SJSA1 (cell line): ENCODE measurements at regions not wholly inside any gene's neighbourhood (a gene's known extent, or its start where the extent isn't known, plus 50 kb on each side); places are given as distances from the start of the nearest gene placed in this dataset.
A peak's percentile ranks its signal among the peaks of the same experiment; 100 is the strongest.

ENCODE experiments used
- DNase-seq, 2 experiments: peaks; one replicate each; pipeline ENCODE4 v3.0.0-alpha.2; 2015 to 2020; ENCODE audit warnings: low spot score in 2 of 2, low read depth in 1 of 2
- H3K27ac ChIP-seq: fragments of 250-450 bp; sonication (Bioruptor Pico); 2 replicates; pipeline ENCODE4 v1.5.1; 2020; ENCODE audit warnings: mild to moderate bottlenecking, moderate library complexity
- H3K27me3 ChIP-seq: fragments of 250-450 bp; sonication (Bioruptor Pico); replicated peaks from 2 replicates; pipeline ENCODE4 v1.5.1; 2020; ENCODE audit warnings: mild to moderate bottlenecking, moderate library complexity
- H3K36me3 ChIP-seq: fragments of 250-450 bp; sonication (Bioruptor Pico); 2 replicates; pipeline ENCODE4 v1.5.1; 2020; ENCODE audit warnings: mild to moderate bottlenecking
- H3K4me1 ChIP-seq: fragments of 250-450 bp; sonication (Bioruptor Pico); replicated peaks from 2 replicates; pipeline ENCODE4 v1.6.1; 2021; ENCODE audit warnings: mild to moderate bottlenecking
- H3K4me3 ChIP-seq: fragments of 250-450 bp; sonication (Bioruptor Pico); 2 replicates; pipeline ENCODE4 v1.5.1; 2020; ENCODE audit warnings: mild to moderate bottlenecking
- H3K9me3 ChIP-seq: fragments of 250-450 bp; sonication (Bioruptor Pico); replicated peaks from 2 replicates; pipeline ENCODE4 v1.5.1; 2020; ENCODE audit warnings: mild to moderate bottlenecking

- no peak overlapping the region for H3K4me3 ChIP-seq
- no peak overlapping the region for H3K27ac ChIP-seq
- H3K27me3 ChIP-seq: no peaks in the 10 kb centered on the region
- H3K9me3 ChIP-seq: no peaks in the 10 kb centered on the region
- no peaks in the 10 kb centered on the region for H3K36me3 ChIP-seq
- H3K4me1 ChIP-seq: no peaks in the 10 kb centered on the region
- no peak for DNase-seq
Measured at GRCh38 chr3:22526266-22526837, 676.8 kb upstream of the UBE2E2 start.

GRCh38 chr3:22536541-22536940, 666.6 kb upstream of the UBE2E2 start:
- no peak for DNase-seq
- Histone ChIP-seq H3K27ac (no peak overlapping the region), H3K9me3 (no peaks in the 10 kb centered on the region), H3K36me3 (no peaks in the 10 kb centered on the region), H3K4me1 (no peaks in the 10 kb centered on the region), H3K27me3 (no peaks in the 10 kb centered on the region), H3K4me3 (no peak overlapping the region)

GRCh38 chr3:22537560-22537959, 665.6 kb upstream of the UBE2E2 start:
- DNase-seq: no peak
- Histone ChIP-seq H3K36me3 (no peaks in the 10 kb centered on the region), H3K9me3 (no peaks in the 10 kb centered on the region), H3K4me3 (no peak overlapping the region), H3K27ac (no peak overlapping the region), H3K4me1 (no peaks in the 10 kb centered on the region), H3K27me3 (no peaks in the 10 kb centered on the region)

- DNase-seq: no peak
- Histone ChIP-seq H3K9me3 (no peaks in the 10 kb centered on the region), H3K27ac (no peak overlapping the region), H3K27me3 (no peaks in the 10 kb centered on the region), H3K4me1 (no peaks in the 10 kb centered on the region), H3K4me3 (no peak overlapping the region), H3K36me3 (no peaks in the 10 kb centered on the region)
Measured at GRCh38 chr3:22542311-22542710, 660.8 kb upstream of the UBE2E2 start.

GRCh38 chr3:22555753-22556435, 647.2 kb upstream of the UBE2E2 start:
- Histone ChIP-seq H3K4me3 (no peak overlapping the region), H3K27me3 (no peaks in the 10 kb centered on the region; the same call in 1 of the 2 replicates), H3K27ac (no peak overlapping the region), H3K36me3 (no peaks in the 10 kb centered on the region), H3K9me3 (no peaks in the 10 kb centered on the region), H3K4me1 (no peaks in the 10 kb centered on the region)
- no peak for DNase-seq

GRCh38 chr3:22565393-22565792, 637.7 kb upstream of the UBE2E2 start:
- Histone ChIP-seq H3K9me3 (no peaks in the 10 kb centered on the region), H3K36me3 (no peaks in the 10 kb centered on the region), H3K4me1 (no peaks in the 10 kb centered on the region), H3K27ac (no peak overlapping the region), H3K27me3 (no peaks in the 10 kb centered on the region), H3K4me3 (no peak overlapping the region)
- DNase-seq: no peak

GRCh38 chr3:22568285-22568684, 634.8 kb upstream of the UBE2E2 start:
- Histone ChIP-seq H3K4me1 (no peaks in the 10 kb centered on the region), H3K27me3 (no peaks in the 10 kb centered on the region), H3K9me3 (no peaks in the 10 kb centered on the region), H3K4me3 (no peak overlapping the region), H3K27ac (no peak overlapping the region), H3K36me3 (no peaks in the 10 kb centered on the region)
- no peak for DNase-seq

GRCh38 chr3:22569570-22569969, 633.6 kb upstream of the UBE2E2 start:
- H3K9me3 ChIP-seq: no peaks in the 10 kb centered on the region

GRCh38 chr3:22581007-22581406, 622.1 kb upstream of the UBE2E2 start:
- H3K27me3 ChIP-seq: no peaks in the 10 kb centered on the region
- DNase-seq: no peak

More at GRCh38 chr3:22569570-22569969, 633.6 kb upstream of the UBE2E2 start:
- H3K36me3 ChIP-seq: no peaks in the 10 kb centered on the region
- H3K4me1 ChIP-seq: no peaks in the 10 kb centered on the region
- no peak overlapping the region for H3K4me3 ChIP-seq
- H3K27me3 ChIP-seq: no peaks in the 10 kb centered on the region
- H3K27ac ChIP-seq: no peak overlapping the region
- DNase-seq: no peak

GRCh38 chr3:22582266-22582665, 620.9 kb upstream of the UBE2E2 start:
- no peaks in the 10 kb centered on the region for H3K27me3 ChIP-seq
- H3K4me3 ChIP-seq: no peak overlapping the region
- H3K27ac ChIP-seq: no peak overlapping the region
- H3K9me3 ChIP-seq: no peaks in the 10 kb centered on the region
- H3K36me3 ChIP-seq: no peaks in the 10 kb centered on the region
- DNase-seq: no peak
- H3K4me1 ChIP-seq: no peaks in the 10 kb centered on the region

More at GRCh38 chr3:22581007-22581406, 622.1 kb upstream of the UBE2E2 start:
- H3K4me3 ChIP-seq: no peak overlapping the region
- no peaks in the 10 kb centered on the region for H3K4me1 ChIP-seq
- H3K36me3 ChIP-seq: no peaks in the 10 kb centered on the region
- no peak overlapping the region for H3K27ac ChIP-seq
- no peaks in the 10 kb centered on the region for H3K9me3 ChIP-seq

- no peak overlapping the region for H3K4me3 ChIP-seq
- no peaks in the 10 kb centered on the region for H3K27me3 ChIP-seq
- H3K9me3 ChIP-seq: no peaks in the 10 kb centered on the region
- no peaks in the 10 kb centered on the region for H3K36me3 ChIP-seq
- DNase-seq: peak in 1 of 2 experiments; percentile 12
- no peaks in the 10 kb centered on the region for H3K4me1 ChIP-seq
- H3K27ac ChIP-seq: no peak overlapping the region
Measured at GRCh38 chr3:22585504-22585903, 617.6 kb upstream of the UBE2E2 start.

GRCh38 chr3:22585911-22586310, 617.2 kb upstream of the UBE2E2 start:
- H3K36me3 ChIP-seq: no peaks in the 10 kb centered on the region
- no peaks in the 10 kb centered on the region for H3K4me1 ChIP-seq
- H3K9me3 ChIP-seq: no peaks in the 10 kb centered on the region
- no peaks in the 10 kb centered on the region for H3K27me3 ChIP-seq
- DNase-seq: no peak
- no peak overlapping the region for H3K27ac ChIP-seq
- H3K4me3 ChIP-seq: no peak overlapping the region

- Histone ChIP-seq H3K4me1 (no peaks in the 10 kb centered on the region), H3K4me3 (no peak overlapping the region), H3K27ac (no peak overlapping the region), H3K36me3 (no peaks in the 10 kb centered on the region), H3K9me3 (no peaks in the 10 kb centered on the region), H3K27me3 (no peaks in the 10 kb centered on the region)
- DNase-seq: no peak
Measured at GRCh38 chr3:22587446-22587845, 615.7 kb upstream of the UBE2E2 start.

- H3K4me3 ChIP-seq: no peak overlapping the region
- no peak overlapping the region for H3K27ac ChIP-seq
- DNase-seq: no peak
- H3K27me3 ChIP-seq: no peaks in the 10 kb centered on the region
- H3K36me3 ChIP-seq: no peaks in the 10 kb centered on the region
- H3K4me1 ChIP-seq: no peaks in the 10 kb centered on the region
- H3K9me3 ChIP-seq: no peaks in the 10 kb centered on the region
Measured at GRCh38 chr3:22593638-22594037, 609.5 kb upstream of the UBE2E2 start.

- Histone ChIP-seq H3K27me3 (no peaks in the 10 kb centered on the region), H3K4me3 (no peak overlapping the region), H3K9me3 (no peaks in the 10 kb centered on the region), H3K27ac (no peak overlapping the region), H3K36me3 (no peaks in the 10 kb centered on the region), H3K4me1 (no peaks in the 10 kb centered on the region)
- no peak for DNase-seq
Measured at GRCh38 chr3:22594990-22595389, 608.1 kb upstream of the UBE2E2 start.
